NT2/D1 (cell line): ENCODE measurements at regions not wholly inside any gene's neighbourhood (a gene's known extent, or its start where the extent isn't known, plus 50 kb on each side); places are given as distances from the start of the nearest gene placed in this dataset.

Experiments
- SUZ12 ChIP-seq: IDR thresholded peaks from 2 replicates; pipeline ENCODE4 v1.6.1; 2011; ENCODE audit not compliant: insufficient read length, insufficient read depth; ENCODE audit errors: extremely low read depth
- YY1 ChIP-seq: IDR thresholded peaks from 2 replicates; pipeline ENCODE4 v1.6.1; 2011; ENCODE audit not compliant: insufficient read length, insufficient read depth

- no peak for TF ChIP-seq YY1
- no peak for TF ChIP-seq SUZ12
Observed at GRCh38 chr21:28458446-28458845, 534.2 kb downstream of the LTN1 start.
